Heart left ventricle (tissue), 16 donors: ENCODE measurements at regions not wholly inside any gene's neighbourhood (a gene's known extent, or its start where the extent isn't known, plus 50 kb on each side); places are given as distances from the start of the nearest gene placed in this dataset.

Experiments
- ATAC-seq, 4 donors: fragments of 200-7000 bp; cut with Tn5 transposase; one replicate each; pipeline ENCODE4 v1.9.1; 2020 to 2022; ENCODE audit warnings: moderate library complexity in 4 of 4, mild to moderate bottlenecking in 3 of 4, moderate number of reproducible peaks in 1 of 4
- DNase-seq, 5 donors: peaks; one replicate each; pipeline ENCODE4 v3.0.0-alpha.2; 2020
- H3K27ac ChIP-seq, 12 donors: fragments of 200-600 bp; sonication (generic) in 4 of 12; one replicate each; pipeline versions ENCODE4 v1.5.0 to v1.8.0; 2016 to 2022; ENCODE audit warnings: mild to moderate bottlenecking in 2 of 12
- H3K27me3 ChIP-seq, 9 donors: fragments of 200-600 bp; sonication (generic) in 2 of 9; one replicate each; pipeline versions ENCODE4 v1.5.1 to v1.8.0; 2016 to 2022; ENCODE audit warnings: mild to moderate bottlenecking in 3 of 9
- H3K36me3 ChIP-seq, 9 donors: fragments of 200-600 bp; sonication (generic) in 2 of 9; one replicate each; pipeline versions ENCODE4 v1.5.0 to v1.8.0; 2018 to 2022; ENCODE audit warnings: mild to moderate bottlenecking in 2 of 9
- H3K4me1 ChIP-seq, 12 donors: fragments of 200-600 bp; sonication (generic) in 4 of 12; one replicate each; pipeline versions ENCODE4 v1.5.0 to v1.8.0; 2016 to 2022; ENCODE audit warnings: mild to moderate bottlenecking in 3 of 12
- H3K4me3 ChIP-seq, 12 donors: fragments of 200-600 bp; sonication (generic) in 4 of 12; one replicate each; pipeline versions ENCODE4 v1.5.0 to v1.8.0; 2017 to 2022; ENCODE audit warnings: mild to moderate bottlenecking in 9 of 12, moderate library complexity in 4 of 12
- H3K9me3 ChIP-seq, 12 donors: fragments of 200-600 bp; sonication (generic) in 4 of 12; one replicate each; pipeline versions ENCODE4 v1.5.0 to v1.8.0; 2016 to 2022; ENCODE audit warnings: mild to moderate bottlenecking in 1 of 12
- CTCF ChIP-seq, 12 donors: fragments of 200-600 bp; sonication (generic) in 4 of 12; IDR thresholded peaks; one replicate each; pipeline versions ENCODE4 v1.5.0 to v1.8.0; 2018 to 2022; ENCODE audit warnings: antibody characterized with exemption in 12 of 12, mild to moderate bottlenecking in 5 of 12
- POLR2A ChIP-seq, 2 donors: fragments of 450-650 bp; IDR thresholded peaks; one replicate each; pipeline ENCODE4 v1.6.1; 2017; ENCODE audit warnings: antibody characterized with exemption in 2 of 2, mild to moderate bottlenecking in 2 of 2, moderate library complexity in 2 of 2
- WGBS, 4 donors: extraction: QIAGEN DNeasy Blood & Tissue Kit in 2 of 4; methylation state at CpG; one replicate each; pipeline versions ENCODE4 v1.1.5 to v1.1.7; 2013 to 2018; 5-methylcytosine and 5-hydroxymethylcytosine counted together
- intact Hi-C, 10 donors: fragments of 100-400 bp; cut with DNase I; formaldehyde crosslinking; loops; one replicate each; pipeline versions ENCODE4 v1.11.1 to v1.14.2; 2022
- donor health status: ischemic (EF 13 %, LVEDD 7.1; RV severe dilation, severe dysfunction).
- donor health status: healthy with polysubstance abuse.
- donor health status: DM: no; HTN: yes; CAD: no.
- donor health status: DM: no; HTN: no; CAD: no.
- donor health status: ischemic (EF 25% LVEDD 6.9; RV normal size, moderate dysfunction).
- donor health status: ischemic (EF 25% LVEDD 5.7; RV mildly dilated, moderate dysfunction).
- donor health status: healthy.
- donor health status: DM: yes; HTN: yes; CAD: no.
- donor health status: ischemic (EF 35%, LVEDD 5.7; RV mildly dilated, moderate dysfunction).
- donor health status: nonischemic (EF 11% LVEDD 7.7; RV severe dilation, severe dysfunction).
- donor health status: DM: yes; HTN: yes; CAD: no.
- donor health status: PGD.
- donor health status: ischemic (EF 29% LVEDD 5.4; RV normal size, mild dysfunction).
- donor health status: nonischemic (EF 23%, LVEDD 6.1; RV moderate dilation, normal function).

DNA sequence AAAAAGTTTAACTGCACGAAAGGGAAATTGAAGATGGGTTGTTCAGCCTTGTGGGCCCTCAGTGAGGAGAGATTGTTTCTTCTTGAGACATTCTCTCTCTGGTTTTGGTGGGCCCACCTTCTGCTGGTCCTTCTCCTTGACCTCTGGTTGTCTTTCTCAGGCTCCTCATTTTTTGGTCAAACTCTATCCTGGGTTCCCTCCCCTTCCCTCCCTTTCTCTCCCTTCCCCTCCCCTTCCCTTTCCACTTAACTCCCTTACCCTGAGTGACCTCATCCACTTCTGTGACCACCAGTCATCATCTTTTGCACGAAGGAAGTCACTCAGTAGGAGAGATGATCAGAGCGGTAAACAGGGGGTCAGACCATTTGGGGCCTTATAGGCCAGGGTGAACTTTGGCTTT, 71.5 kb upstream of the RALY start:
- Histone ChIP-seq H3K36me3 (no peaks in the 10 kb centered on the region), H3K4me1 (peaks cover 0 to 5% (median 0%) of the 10 kb centered on the region in 12 donors), H3K4me3 (no peak overlapping the region), H3K27ac (no peak overlapping the region), H3K9me3 (no peaks in the 10 kb centered on the region), H3K27me3 (no peaks in the 10 kb centered on the region)
- TF ChIP-seq CTCF (IDR thresholded peaks at IDR 0.05), result no peak
- no peak for TF ChIP-seq POLR2A (IDR thresholded peaks at IDR 0.05)
- DNase-seq, result no peak
- intact Hi-C loops, result no loop called here
- 78 to 83% (median 82%) methylated on average over 3 of the region's 3 CpGs for WGBS, 4 donors
- no peak for ATAC-seq

DNA sequence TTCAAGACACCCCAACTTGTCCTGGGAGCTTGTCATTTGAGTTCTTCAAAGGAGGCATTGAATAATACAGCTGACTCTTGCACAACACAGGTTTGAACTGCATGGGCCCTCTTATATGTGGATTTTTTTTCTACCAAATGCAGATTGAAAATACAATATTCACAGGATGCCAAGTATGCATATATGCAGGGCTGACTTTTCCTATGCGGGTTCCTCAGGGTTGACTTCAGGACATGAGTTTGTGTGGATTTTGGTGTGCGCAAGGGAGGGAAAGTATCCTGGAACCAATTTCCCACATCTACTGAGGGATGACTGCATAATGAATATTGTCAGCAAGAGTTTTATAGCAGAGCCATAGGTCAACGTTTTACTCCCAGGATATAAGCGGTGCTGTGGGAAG, 70.0 kb upstream of the RALY start:
- no peaks in the 10 kb centered on the region for H3K36me3 ChIP-seq
- no peaks in the 10 kb centered on the region for H3K9me3 ChIP-seq
- no peaks in the 10 kb centered on the region for H3K27me3 ChIP-seq
- H3K4me1 ChIP-seq, result peaks cover 0 to 5% (median 0%) of the 10 kb centered on the region in 12 donors
- 87 to 94% (median 92%) methylated on average over 4 of the region's 4 CpGs for WGBS, 4 donors
- intact Hi-C loops, result no loop called here
- TF ChIP-seq CTCF (IDR thresholded peaks at IDR 0.05) (no peak), POLR2A (IDR thresholded peaks at IDR 0.05) (no peak)
- H3K4me3 ChIP-seq, result no peak overlapping the region
- no peak for ATAC-seq
- DNase-seq, result no peak
- H3K27ac ChIP-seq, result no peak overlapping the region

DNA sequence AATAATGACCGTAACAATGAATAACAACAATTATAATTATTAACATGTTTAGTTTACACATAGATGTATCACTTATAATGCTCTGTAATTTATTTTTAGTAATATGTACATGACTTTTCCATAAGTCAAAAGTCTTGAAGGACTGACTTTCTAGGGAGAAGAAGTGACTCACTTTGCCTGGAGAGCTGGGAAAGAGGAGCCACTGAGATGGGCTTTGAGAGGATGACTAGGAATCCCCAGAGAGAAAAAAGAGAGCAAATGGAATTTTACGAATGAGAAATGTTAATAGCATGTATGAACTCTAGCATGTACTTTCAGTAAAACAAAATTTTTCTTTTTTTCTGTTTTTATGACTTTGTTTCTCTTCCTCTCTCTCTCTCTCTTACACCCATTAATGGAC, 67.8 kb upstream of the RALY start:
- WGBS, 4 donors, result 81 to 95% (median 87%) methylated on average over 2 of the region's 2 CpGs
- Histone ChIP-seq H3K4me3 (no peak overlapping the region), H3K27ac (no peak overlapping the region), H3K9me3 (no peaks in the 10 kb centered on the region), H3K4me1 (no peaks in the 10 kb centered on the region), H3K27me3 (no peaks in the 10 kb centered on the region), H3K36me3 (no peaks in the 10 kb centered on the region)
- TF ChIP-seq POLR2A (IDR thresholded peaks at IDR 0.05), result no peak
- TF ChIP-seq CTCF (IDR thresholded peaks at IDR 0.05), result no peak
- DNase-seq, result no peak
- no peak for ATAC-seq
- intact Hi-C loops, result no loop called here

- Histone ChIP-seq H3K9me3 (no peaks in the 10 kb centered on the region), H3K27me3 (no peaks in the 10 kb centered on the region), H3K4me1 (no peaks in the 10 kb centered on the region), H3K4me3 (no peak overlapping the region), H3K27ac (no peak overlapping the region), H3K36me3 (no peaks in the 10 kb centered on the region)
- WGBS, 4 donors, result 93 to 97% (median 95%) methylated on average over 4 to 7 of the region's 7 CpGs
- ATAC-seq (no peak), DNase-seq (no peak)
- no peak for TF ChIP-seq POLR2A (IDR thresholded peaks at IDR 0.05)
- TF ChIP-seq CTCF (IDR thresholded peaks at IDR 0.05), result no peak
- intact Hi-C loops, result no loop called here
Measured at GRCh38 chr20:33926425-33926824, 67.3 kb upstream of the RALY start.
